Inferior parietal cortex (tissue), 1 donor: ENCODE measurements at regions not wholly inside any gene's neighbourhood (a gene's known extent, or its start where the extent isn't known, plus 50 kb on each side); places are given as distances from the start of the nearest gene placed in this dataset.
"Not testable (repeated sequence)": the region's sequence is repeated elsewhere in the genome, so short reads cannot be mapped to it uniquely, and the experiment has no call there.

Source experiments
- DNase-seq: peaks from one replicate; pipeline ENCODE4 v3.0.0-alpha.2; 2016; ENCODE audit errors: extremely low spot score

GRCh38 chr12:114192549-114192948, 213.4 kb downstream of the TBX5 start:
- DNase-seq = no peak

GRCh38 chr12:114192013-114192412, 213.9 kb downstream of the TBX5 start:
- DNase-seq = no peak

GRCh38 chr12:114191581-114191980, 214.4 kb downstream of the TBX5 start:
- DNase-seq = no peak

- DNase-seq = no peak
Measured at GRCh38 chr12:114190971-114191370, 215.0 kb downstream of the TBX5 start.

- DNase-seq = no peak
Measured at GRCh38 chr12:114189266-114189665, 216.7 kb downstream of the TBX5 start.

GRCh38 chr12:114186241-114187002, 219.5 kb downstream of the TBX5 start:
- peak; percentile 78 for DNase-seq

GRCh38 chr12:114185036-114185435, 218.9 kb upstream of the RBM19 start:
- DNase-seq = no peak

- DNase-seq = no peak
Measured at GRCh38 chr12:114174326-114174725, 208.2 kb upstream of the RBM19 start.

- no peak for DNase-seq
Measured at GRCh38 chr12:114172135-114172534, 206.0 kb upstream of the RBM19 start.

- no peak for DNase-seq
Measured at GRCh38 chr12:114168061-114168460, 201.9 kb upstream of the RBM19 start.

- no peak for DNase-seq
Measured at GRCh38 chr12:114167431-114167830, 201.3 kb upstream of the RBM19 start.

- DNase-seq = peak; percentile 82
Measured at GRCh38 chr12:114166362-114166761, 200.2 kb upstream of the RBM19 start.

- no peak for DNase-seq
Measured at GRCh38 chr12:114165921-114166320, 199.8 kb upstream of the RBM19 start.

- DNase-seq = no peak
Measured at GRCh38 chr12:114164351-114164750, 198.2 kb upstream of the RBM19 start.

GRCh38 chr12:114163771-114164170, 197.6 kb upstream of the RBM19 start:
- DNase-seq = no peak

GRCh38 chr12:114160445-114160844, 194.3 kb upstream of the RBM19 start:
- no peak for DNase-seq

GRCh38 chr12:114152890-114153289, 186.8 kb upstream of the RBM19 start:
- no peak for DNase-seq

GRCh38 chr12:114152066-114152465, 185.9 kb upstream of the RBM19 start:
- DNase-seq = no peak

- DNase-seq = not testable (repeated sequence)
Measured at GRCh38 chr12:114150584-114150983, 184.5 kb upstream of the RBM19 start.

- no peak for DNase-seq
Measured at GRCh38 chr12:114141921-114142564, 175.9 kb upstream of the RBM19 start.

- no peak for DNase-seq
Measured at GRCh38 chr12:114140576-114140975, 174.5 kb upstream of the RBM19 start.

GRCh38 chr12:114136631-114137030, 170.5 kb upstream of the RBM19 start:
- DNase-seq = no peak

- DNase-seq = no peak
Measured at GRCh38 chr12:114134922-114135321, 168.8 kb upstream of the RBM19 start.
